CD14-positive monocyte (primary cell): ENCODE measurements at regions not wholly inside any gene's neighbourhood (a gene's known extent, or its start where the extent isn't known, plus 50 kb on each side); places are given as distances from the start of the nearest gene placed in this dataset.

Source experiments
- DNase-seq, 3 donors: peaks; one replicate each; pipeline ENCODE4 v3.0.0-alpha.2; 2011 to 2022
- H2AFZ ChIP-seq: 2 replicates; pipeline ENCODE4 v1.6.0; 2012; ENCODE audit warnings: mild to moderate bottlenecking, low read depth, low read length, inconsistent platforms; ENCODE audit not compliant: insufficient read depth, poor library complexity, severe bottlenecking
- H3K27ac ChIP-seq, 2 donors: 1 replicate in 1 of 2; 2 replicates in 1 of 2; pipeline ENCODE4 v1.5.1; 2012 to 2013; ENCODE audit warnings: low read length in 2 of 2, control low read depth in 1 of 2, inconsistent platforms in 1 of 2, low read depth in 1 of 2, mild to moderate bottlenecking in 1 of 2
- H3K27me3 ChIP-seq, 2 donors: one replicate each; pipeline versions ENCODE4 v1.6.0 to v1.6.1; 2011 to 2013; ENCODE audit warnings: low read length in 2 of 2; ENCODE audit not compliant: control insufficient read depth in 2 of 2, insufficient read depth in 2 of 2
- H3K36me3 ChIP-seq, 2 donors: replicated peaks in 1 of 2; 1 replicate in 1 of 2; 2 replicates in 1 of 2; pipeline versions ENCODE4 v1.5.1 to v1.6.1; 2012 to 2013; ENCODE audit warnings: low read length in 2 of 2, control low read depth in 1 of 2, inconsistent platforms in 1 of 2, mild to moderate bottlenecking in 1 of 2; ENCODE audit not compliant: insufficient read depth in 2 of 2, control insufficient read depth in 1 of 2
- H3K4me1 ChIP-seq, 2 donors: 1 replicate in 1 of 2; 2 replicates in 1 of 2; pipeline versions ENCODE4 v1.5.1 to v1.6.1; 2012 to 2013; ENCODE audit warnings: low read length in 2 of 2, control low read depth in 1 of 2, inconsistent platforms in 1 of 2, mild to moderate bottlenecking in 1 of 2, moderate library complexity in 1 of 2; ENCODE audit not compliant: insufficient read depth in 2 of 2, control insufficient read depth in 1 of 2
- H3K4me2 ChIP-seq: replicated peaks from 2 replicates; pipeline ENCODE3; 2012; ENCODE audit warnings: low read length, moderate library complexity, mild to moderate bottlenecking; ENCODE audit not compliant: poor library complexity, severe bottlenecking; ENCODE audit errors: extremely low read depth
- H3K4me3 ChIP-seq, 3 experiments: fragments of 200-600 bp in 1 of 3; sonication (generic) in 1 of 3; replicated peaks in 1 of 3; 1 replicate in 2 of 3; 2 replicates in 1 of 3; pipeline ENCODE4 v1.5.1; 2011 to 2013; ENCODE audit warnings: low read length in 3 of 3, mild to moderate bottlenecking in 3 of 3, control low read depth in 2 of 3, low read depth in 2 of 3, inconsistent platforms in 1 of 3, moderate library complexity in 1 of 3
- H3K79me2 ChIP-seq: 2 replicates; pipeline ENCODE4 v1.6.0; 2012; ENCODE audit warnings: mild to moderate bottlenecking, control low read depth, inconsistent platforms, low read length, moderate library complexity; ENCODE audit not compliant: insufficient read depth
- H3K9ac ChIP-seq: 2 replicates; pipeline ENCODE4 v1.6.0; 2017; ENCODE audit warnings: low read length, mild to moderate bottlenecking; ENCODE audit not compliant: insufficient read depth, poor library complexity, severe bottlenecking
- H3K9me3 ChIP-seq, 2 donors: replicated peaks in 1 of 2; 1 replicate in 1 of 2; 2 replicates in 1 of 2; pipeline versions ENCODE4 v1.5.1 to v1.6.1; 2012 to 2013; ENCODE audit warnings: low read length in 2 of 2, control low read depth in 1 of 2; ENCODE audit not compliant: control insufficient read depth in 1 of 2, insufficient read depth in 1 of 2
- H4K20me1 ChIP-seq: 2 replicates; pipeline ENCODE4 v1.6.0; 2012; ENCODE audit warnings: mild to moderate bottlenecking, low read length, control low read depth, moderate library complexity; ENCODE audit not compliant: insufficient read depth
- H3K27ac Mint-ChIP-seq, 7 donors: one replicate each; pipeline ENCODE4 v1.8.0; 2020; ENCODE audit warnings: mild to moderate bottlenecking in 7 of 7, mixed read lengths in 7 of 7, moderate library complexity in 6 of 7, inconsistent platforms in 2 of 7
- H3K27me3 Mint-ChIP-seq, 3 donors: one replicate each; pipeline ENCODE4 v1.8.0; 2021 to 2022; ENCODE audit warnings: low read depth in 3 of 3, mild to moderate bottlenecking in 3 of 3, mixed read lengths in 3 of 3, moderate library complexity in 3 of 3, inconsistent platforms in 1 of 3
- H3K36me3 Mint-ChIP-seq, 2 donors: one replicate each; pipeline ENCODE4 v1.8.0; 2020; ENCODE audit warnings: mixed read lengths in 2 of 2, inconsistent platforms in 1 of 2, mild to moderate bottlenecking in 1 of 2
- H3K4me1 Mint-ChIP-seq: one replicate; pipeline ENCODE4 v1.8.0; 2020; ENCODE audit warnings: mild to moderate bottlenecking, mixed read lengths
- H3K4me3 Mint-ChIP-seq, 2 donors: one replicate each; pipeline ENCODE4 v1.8.0; 2020; ENCODE audit warnings: mild to moderate bottlenecking in 2 of 2, mixed read lengths in 2 of 2, moderate library complexity in 1 of 2
- H3K9me3 Mint-ChIP-seq, 7 donors: one replicate each; pipeline ENCODE4 v1.8.0; 2020 to 2022; ENCODE audit warnings: mixed read lengths in 7 of 7, mild to moderate bottlenecking in 6 of 7, moderate library complexity in 6 of 7, inconsistent platforms in 2 of 7
- CTCF ChIP-seq: fragments of 200-600 bp; IDR thresholded peaks from one replicate; pipeline ENCODE4 v1.8.0; 2022; ENCODE audit warnings: antibody characterized with exemption, mild to moderate bottlenecking
- WGBS: methylation state at CpG from one replicate; pipeline ENCODE4 v1.1.5; 2013; ENCODE audit warnings: missing lambda C conversion rate; ENCODE audit not compliant: insufficient coverage; 5-methylcytosine and 5-hydroxymethylcytosine counted together
- intact Hi-C, 2 donors: fragments of 100-400 bp; cut with micrococcal nuclease; formaldehyde crosslinking; loops; one replicate each; pipeline versions ENCODE4 v1.15.0 to v1.15.1; 2023

GRCh38 chr2:152930501-152930900 is 212.1 kb downstream of the ARL6IP6 start:
- Histone ChIP-seq H3K9me3 (no peaks in the 10 kb centered on the region), H3K79me2 (no peaks in the 10 kb centered on the region), H2AFZ (no peak overlapping the region), H3K4me1 (no peaks in the 10 kb centered on the region), H3K36me3 (no peaks in the 10 kb centered on the region), H3K27ac (no peak overlapping the region), H3K4me3 (no peak overlapping the region), H3K27me3 (no peaks in the 10 kb centered on the region), H3K9ac (no peak overlapping the region), H4K20me1 (no peaks in the 10 kb centered on the region), H3K4me2 (no peak overlapping the region)
- TF ChIP-seq CTCF: no peak
- Mint-ChIP-seq H3K9me3 (peaks cover 0 to 3% (median 0%) of the 10 kb centered on the region in 7 donors), H3K27me3 (no peaks in the 10 kb centered on the region), H3K4me3 (no peak overlapping the region), H3K27ac (no peak overlapping the region), H3K4me1 (peaks cover 2% of the 10 kb centered on the region), H3K36me3 (no peaks in the 10 kb centered on the region)
- DNase-seq: no peak
- no CpG with 5 or more reads among the region's 2 CpGs for WGBS
- intact Hi-C loops: no loop called here

- WGBS: no CpG with 5 or more reads among the region's 3 CpGs
- no peaks in the 10 kb centered on the region for H3K36me3 ChIP-seq
- no peak overlapping the region for H3K27ac ChIP-seq
- no peaks in the 10 kb centered on the region for H3K27me3 Mint-ChIP-seq
- no peak overlapping the region for H3K4me3 ChIP-seq
- no peaks in the 10 kb centered on the region for H4K20me1 ChIP-seq
- H3K27ac Mint-ChIP-seq: no peak overlapping the region
- H3K9me3 Mint-ChIP-seq: peaks cover 0 to 3% (median 0%) of the 10 kb centered on the region in 7 donors
- no peaks in the 10 kb centered on the region for H3K79me2 ChIP-seq
- intact Hi-C loops: no loop called here
- H2AFZ ChIP-seq: no peak overlapping the region
- H3K4me1 Mint-ChIP-seq: peaks cover 2% of the 10 kb centered on the region
- H3K9ac ChIP-seq: no peak overlapping the region
- no peak for DNase-seq
- no peak for TF ChIP-seq CTCF
- H3K9me3 ChIP-seq: no peaks in the 10 kb centered on the region
- H3K4me3 Mint-ChIP-seq: no peak overlapping the region
- no peaks in the 10 kb centered on the region for H3K27me3 ChIP-seq
- H3K4me2 ChIP-seq: no peak overlapping the region
- no peaks in the 10 kb centered on the region for H3K4me1 ChIP-seq
- no peaks in the 10 kb centered on the region for H3K36me3 Mint-ChIP-seq
Measured at GRCh38 chr2:152929628-152930027, 211.2 kb downstream of the ARL6IP6 start.
